HCT116 (cell line): ENCODE measurements at regions not wholly inside any gene's neighbourhood (a gene's known extent, or its start where the extent isn't known, plus 50 kb on each side); places are given as distances from the start of the nearest gene placed in this dataset.

Experiments
- ATAC-seq: fragments of 200-7000 bp; cut with Tn5 transposase; 2 replicates; pipeline ENCODE4 v1.9.1; 2020; ENCODE audit warnings: mild to moderate bottlenecking, moderate library complexity
- BruUV-seq: library from RNA; stranded (reverse); fragments of 400-500 nt; replicated peaks from 2 replicates; lab custom pipeline; 2021; lab: Mats Ljungman, UMichigan
- CTCF ChIA-PET: fragments of 300-600 bp; sonication (Branson Sonifier 250); formaldehyde crosslinking; loops from one replicate; lab custom pipeline; 2021; ENCODE audit warnings: antibody characterized with exemption; lab: Charles Lee
- POLR2A ChIA-PET: fragments of 300-600, 350-600 bp; sonication (Branson Sonifier 250); formaldehyde crosslinking; loops from one replicate; lab custom pipeline; 2021; ENCODE audit warnings: antibody characterized with exemption; lab: Charles Lee
- RAD21 ChIA-PET, 2 experiments: fragments of 300-600 bp; sonication (Branson Sonifier 250); formaldehyde crosslinking; loops; one replicate each; lab custom pipeline; 2023; ENCODE audit warnings: low total read pairs in 2 of 2; ENCODE audit not compliant: uncharacterized antibody in 2 of 2, unreplicated experiment in 2 of 2, low non-redundant PET in 1 of 2; lab: Charles Lee
- DNase-seq: peaks from one replicate; pipeline ENCODE4 v3.0.0-alpha.2; 2010; ENCODE audit warnings: low read depth, low spot score
- H2AFZ ChIP-seq: fragments of 200-600 bp; shearing (Covaris generic), sonication (generic); 2 replicates; pipeline ENCODE4 v1.6.1; 2017; ENCODE audit warnings: low read depth, mixed run types, mixed read lengths, antibody characterized with exemption, low read length; ENCODE audit not compliant: poor library complexity, severe bottlenecking
- H3K27ac ChIP-seq: 2 replicates; pipeline ENCODE4 v1.5.1; 2012; ENCODE audit warnings: low read depth, low read length
- H3K27me3 ChIP-seq: fragments of 200-600 bp; sonication (generic); 2 replicates; pipeline ENCODE4 v1.6.1; 2016; ENCODE audit warnings: mixed run types, low read length, mixed read lengths; ENCODE audit not compliant: insufficient read depth
- H3K36me3 ChIP-seq, 2 experiments: fragments of 200-500 bp in 1 of 2; fragments of 200-600 bp in 1 of 2; sonication (Bioruptor generic) in 1 of 2; sonication (generic) in 1 of 2; 2 replicates each; pipeline versions ENCODE4 v1.5.1 to v1.6.1; 2014 to 2016; ENCODE audit warnings: low read length in 2 of 2, inconsistent platforms in 1 of 2, mixed read lengths in 1 of 2, mixed run types in 1 of 2; ENCODE audit not compliant: insufficient read depth in 2 of 2, control insufficient read depth in 1 of 2
- H3K4me1 ChIP-seq, 2 experiments: fragments of 200-600 bp in 1 of 2; sonication (generic) in 1 of 2; 2 replicates each; pipeline versions ENCODE4 v1.5.1 to v1.6.1; 2012 to 2017; ENCODE audit warnings: low read length in 2 of 2, inconsistent platforms in 1 of 2, mild to moderate bottlenecking in 1 of 2, mixed read lengths in 1 of 2, mixed run types in 1 of 2, moderate library complexity in 1 of 2; ENCODE audit not compliant: insufficient read depth in 2 of 2, control insufficient read depth in 1 of 2
- H3K4me2 ChIP-seq: fragments of 200-600 bp; sonication (generic); 2 replicates; pipeline ENCODE4 v1.6.1; 2017; ENCODE audit warnings: mixed run types, low read length, mixed read lengths
- H3K4me3 ChIP-seq, 2 experiments: fragments of 200-600 bp in 1 of 2; sonication (generic) in 1 of 2; replicated peaks in 1 of 2; 2 replicates each; pipeline ENCODE4 v1.5.1; 2011 to 2016; ENCODE audit warnings: low read length in 2 of 2, control low read depth in 1 of 2, low read depth in 1 of 2, mild to moderate bottlenecking in 1 of 2, mixed read lengths in 1 of 2, mixed run types in 1 of 2
- H3K79me2 ChIP-seq: fragments of 200-600 bp; sonication (generic); 2 replicates; pipeline ENCODE4 v1.6.1; 2017; ENCODE audit warnings: mild to moderate bottlenecking, mixed run types, low read length, moderate library complexity, mixed read lengths; ENCODE audit not compliant: insufficient read depth
- H3K9ac ChIP-seq: fragments of 200-600 bp; sonication (generic); 2 replicates; pipeline ENCODE4 v1.6.1; 2016; ENCODE audit warnings: low read length, mixed read lengths
- H3K9me2 ChIP-seq: fragments of 200-600 bp; sonication (generic), shearing (Covaris generic); 2 replicates; pipeline ENCODE4 v1.6.1; 2017; ENCODE audit warnings: mixed run types, mild to moderate bottlenecking, moderate library complexity; ENCODE audit not compliant: insufficient read depth
- H3K9me3 ChIP-seq, 2 experiments: fragments of 200-500 bp in 1 of 2; fragments of 200-600 bp in 1 of 2; sonication (Bioruptor generic) in 1 of 2; sonication (generic) in 1 of 2; 2 replicates each; pipeline ENCODE4 v1.6.1; 2014 to 2017; ENCODE audit warnings: low read length in 2 of 2, mixed read lengths in 2 of 2, inconsistent platforms in 1 of 2, low read depth in 1 of 2, mild to moderate bottlenecking in 1 of 2, mixed run types in 1 of 2, moderate library complexity in 1 of 2; ENCODE audit not compliant: control insufficient read depth in 1 of 2, insufficient read depth in 1 of 2
- H4K20me1 ChIP-seq: fragments of 200-600 bp; sonication (generic), shearing (Covaris generic); 2 replicates; pipeline ENCODE4 v1.6.1; 2017; ENCODE audit warnings: mixed run types, mild to moderate bottlenecking, moderate library complexity; ENCODE audit not compliant: insufficient read depth
- ATF3 ChIP-seq: IDR thresholded peaks from 2 replicates; pipeline ENCODE4 v1.6.1; 2012
- CBX3 ChIP-seq: IDR thresholded peaks from 2 replicates; pipeline ENCODE4 v1.6.1; 2012; ENCODE audit warnings: low read depth
- CEBPB ChIP-seq: IDR thresholded peaks from 2 replicates; pipeline ENCODE4 v1.6.1; 2012; ENCODE audit warnings: low read depth
- EZH2 ChIP-seq: fragments of 200-600 bp; sonication (generic); IDR thresholded peaks from 2 replicates; pipeline ENCODE4 v1.6.1; 2017; ENCODE audit warnings: antibody characterized with exemption, mixed run types
- FOSL1 ChIP-seq: IDR thresholded peaks from 2 replicates; pipeline ENCODE4 v1.6.1; 2012; ENCODE audit warnings: low read depth
- POLR2A ChIP-seq: IDR thresholded peaks from 2 replicates; pipeline ENCODE4 v1.7.0; 2011; ENCODE audit warnings: borderline replicate concordance; ENCODE audit not compliant: insufficient read depth, insufficient read length; ENCODE audit errors: extremely low read depth
- REST ChIP-seq: IDR thresholded peaks from 2 replicates; pipeline ENCODE4 v1.6.1; 2012; ENCODE audit warnings: low read depth
- SP1 ChIP-seq: IDR thresholded peaks from 2 replicates; pipeline ENCODE4 v1.6.1; 2012; ENCODE audit warnings: low read depth
- SRF ChIP-seq: IDR thresholded peaks from 2 replicates; pipeline ENCODE4 v1.6.1; 2012; ENCODE audit warnings: low read depth
- TCF7L2 ChIP-seq: IDR thresholded peaks from 2 replicates; pipeline ENCODE4 v1.7.0; 2011; ENCODE audit warnings: borderline replicate concordance, inconsistent platforms; ENCODE audit not compliant: insufficient read depth, insufficient read length; ENCODE audit errors: extremely low read depth
- ZBTB33 ChIP-seq: IDR thresholded peaks from 2 replicates; pipeline ENCODE4 v1.6.1; 2011; ENCODE audit warnings: mild to moderate bottlenecking, low read length, moderate library complexity; ENCODE audit not compliant: insufficient replicate concordance; ENCODE audit errors: extremely low read depth
- ZFX ChIP-seq: fragments of 450-650 bp; IDR thresholded peaks from 2 replicates; pipeline ENCODE4 v1.6.1; 2017
- intact Hi-C: fragments of 100-400 bp; cut with micrococcal nuclease; formaldehyde crosslinking; loops from 2 replicates; pipeline ENCODE4 v1.10.0; 2022

- DNase-seq (no peak), ATAC-seq (no peak)
- ChIA-PET RAD21 (no interaction called here), POLR2A (no interaction called here), CTCF (no interaction called here)
- Histone ChIP-seq H3K9me2 (no peaks in the 10 kb centered on the region), H3K79me2 (no peaks in the 10 kb centered on the region), H3K9me3 (no peaks in the 10 kb centered on the region), H3K9ac (no peak overlapping the region), H2AFZ (no peak overlapping the region), H3K36me3 (no peaks in the 10 kb centered on the region), H3K27me3 (peaks cover 4% of the 10 kb centered on the region; the same call in 1 of the 2 replicates), H4K20me1 (no peaks in the 10 kb centered on the region), H3K4me3 (no peak overlapping the region), H3K4me1 (no peaks in the 10 kb centered on the region), H3K4me2 (no peak overlapping the region), H3K27ac (no peak overlapping the region)
- intact Hi-C loops = no loop called here
- TF ChIP-seq CBX3 (no peak), ATF3 (no peak), TCF7L2 (no peak), SP1 (no peak), SRF (no peak), ZBTB33 (no peak)
- no TSS peak for BruUV-seq
Observed at GRCh38 chr12:22916241-22916640, 291.3 kb downstream of the ETNK1 start.

GRCh38 chr12:22916815-22917214 is 291.8 kb downstream of the ETNK1 start:
- H3K9me2 ChIP-seq = no peaks in the 10 kb centered on the region
- H3K9ac ChIP-seq = no peak overlapping the region
- CTCF ChIA-PET = no interaction called here
- DNase-seq = no peak
- H4K20me1 ChIP-seq = no peaks in the 10 kb centered on the region
- intact Hi-C loops = no loop called here
- no peak overlapping the region for H3K27ac ChIP-seq
- no peak overlapping the region for H2AFZ ChIP-seq
- peaks cover 4% of the 10 kb centered on the region; the same call in 1 of the 2 replicates for H3K27me3 ChIP-seq
- BruUV-seq = no TSS peak
- no peak for ATAC-seq
- H3K79me2 ChIP-seq = no peaks in the 10 kb centered on the region
- no peak overlapping the region for H3K4me2 ChIP-seq
- RAD21 ChIA-PET = no interaction called here
- no peaks in the 10 kb centered on the region for H3K36me3 ChIP-seq
- no peak overlapping the region for H3K4me3 ChIP-seq
- no peaks in the 10 kb centered on the region for H3K9me3 ChIP-seq
- POLR2A ChIA-PET = no interaction called here
- no peaks in the 10 kb centered on the region for H3K4me1 ChIP-seq
- TF ChIP-seq ATF3 (no peak), EZH2 (no peak), REST (no peak), ZBTB33 (no peak), FOSL1 (no peak), SP1 (no peak), CEBPB (no peak), CBX3 (no peak), TCF7L2 (no peak), ZFX (no peak), POLR2A (no peak)
